Neural cell (in vitro differentiated cells): ENCODE measurements at regions not wholly inside any gene's neighbourhood (a gene's known extent, or its start where the extent isn't known, plus 50 kb on each side); places are given as distances from the start of the nearest gene placed in this dataset.

Experiments used
- H2AFZ ChIP-seq: fragments of 200-600, 300-800 bp; sonication (generic), shearing (Covaris generic); 2 replicates; pipeline ENCODE4 v1.6.0; 2014; ENCODE audit warnings: low read depth, mild to moderate bottlenecking, antibody characterized with exemption, low read length, moderate library complexity
- H3F3A ChIP-seq: fragments of 200-600 bp; shearing (Covaris generic); 2 replicates; pipeline ENCODE4 v1.6.1; 2016; ENCODE audit warnings: mild to moderate bottlenecking, moderate library complexity, mixed read lengths, antibody characterized with exemption, low read length; ENCODE audit not compliant: insufficient read depth, poor library complexity, severe bottlenecking
- H3K27ac ChIP-seq: fragments of 200-600, 300-800 bp; sonication (generic), shearing (Covaris generic); 2 replicates; pipeline ENCODE4 v1.5.1; 2014; ENCODE audit warnings: mild to moderate bottlenecking, low read length, moderate library complexity
- H3K27me3 ChIP-seq: fragments of 300-800, 200-600 bp; sonication (generic), shearing (Covaris generic); 2 replicates; pipeline ENCODE4 v1.6.0; 2014; ENCODE audit warnings: mild to moderate bottlenecking, low read depth, low read length, moderate library complexity; ENCODE audit not compliant: insufficient read depth
- H3K36me3 ChIP-seq: fragments of 300-800, 200-600 bp; sonication (generic), shearing (Covaris generic); 2 replicates; pipeline ENCODE4 v1.5.1; 2014; ENCODE audit warnings: mild to moderate bottlenecking, antibody characterized with exemption, low read length, moderate library complexity; ENCODE audit not compliant: insufficient read depth
- H3K4me2 ChIP-seq: fragments of 300-800, 200-600 bp; sonication (generic), shearing (Covaris generic); 2 replicates; pipeline ENCODE4 v1.6.0; 2014; ENCODE audit warnings: mild to moderate bottlenecking, low read length
- H3K4me3 ChIP-seq: fragments of 300-800, 200-600 bp; sonication (generic), shearing (Covaris generic); 2 replicates; pipeline ENCODE4 v1.5.1; 2014; ENCODE audit warnings: mild to moderate bottlenecking, low read length, moderate library complexity
- H3K79me2 ChIP-seq: fragments of 200-600 bp; shearing (Covaris generic); replicated peaks from 2 replicates; pipeline ENCODE4 v1.6.0; 2014; ENCODE audit warnings: mild to moderate bottlenecking, low read length, moderate library complexity; ENCODE audit not compliant: insufficient read depth
- H3K9ac ChIP-seq: fragments of 300-800, 200-600 bp; sonication (generic), shearing (Covaris generic); 2 replicates; pipeline ENCODE4 v1.6.1; 2016; ENCODE audit warnings: mild to moderate bottlenecking, low read length, mixed read lengths
- H3K9me2 ChIP-seq: fragments of 200-600 bp; shearing (Covaris generic); 2 replicates; pipeline ENCODE4 v1.6.1; 2016; ENCODE audit warnings: mild to moderate bottlenecking, low read length, mixed read lengths; ENCODE audit not compliant: insufficient read depth
- H3K9me3 ChIP-seq: fragments of 200-600, 300-800 bp; sonication (generic), shearing (Covaris generic); 2 replicates; pipeline ENCODE4 v1.6.1; 2016; ENCODE audit warnings: mild to moderate bottlenecking, mixed run types, low read length, moderate library complexity, mixed read lengths
- H4K20me1 ChIP-seq: fragments of 200-600 bp; shearing (Covaris generic); 2 replicates; pipeline ENCODE4 v1.6.1; 2016; ENCODE audit warnings: mild to moderate bottlenecking, mixed run types; ENCODE audit not compliant: insufficient read depth
- CTCF ChIP-seq: fragments of 450-650 bp; IDR thresholded peaks from 2 replicates; pipeline ENCODE4 v1.5.1; 2014; ENCODE audit warnings: antibody characterized with exemption, mild to moderate bottlenecking, moderate library complexity; ENCODE audit not compliant: poor library complexity, severe bottlenecking
- EP300 ChIP-seq: fragments of 450-650 bp; conservative IDR thresholded peaks from 2 replicates; pipeline ENCODE4 v1.6.1; 2014; ENCODE audit warnings: antibody characterized with exemption, mild to moderate bottlenecking, moderate library complexity; ENCODE audit not compliant: poor library complexity, severe bottlenecking
- EZH2 ChIP-seq: fragments of 200-600, 300-800 bp; shearing (Covaris generic), sonication (generic); IDR thresholded peaks from 2 replicates; pipeline ENCODE4 v1.6.1; 2014; ENCODE audit warnings: antibody characterized with exemption, low read length, borderline replicate concordance, mild to moderate bottlenecking; ENCODE audit not compliant: insufficient read depth, poor library complexity, severe bottlenecking
- MXI1 ChIP-seq: fragments of 450-650 bp; conservative IDR thresholded peaks from 2 replicates; pipeline ENCODE4 v1.6.1; 2014; ENCODE audit warnings: antibody characterized with exemption, mild to moderate bottlenecking; ENCODE audit not compliant: poor library complexity, severe bottlenecking
- POLR2AphosphoS5 ChIP-seq: IDR thresholded peaks from 2 replicates; pipeline ENCODE4 v1.6.1; 2012
- RAD21 ChIP-seq: fragments of 450-650 bp; conservative IDR thresholded peaks from 2 replicates; pipeline ENCODE4 v1.6.1; 2014; ENCODE audit warnings: antibody characterized with exemption, mild to moderate bottlenecking, moderate library complexity
- REST ChIP-seq: IDR thresholded peaks from 2 replicates; pipeline ENCODE4 v1.6.1; 2012; ENCODE audit warnings: borderline replicate concordance
- SMC3 ChIP-seq: fragments of 450-650 bp; conservative IDR thresholded peaks from 2 replicates; pipeline ENCODE4 v1.6.1; 2014; ENCODE audit warnings: antibody characterized with exemption, mild to moderate bottlenecking, moderate library complexity; ENCODE audit not compliant: poor library complexity
- TAF1 ChIP-seq: IDR thresholded peaks from 2 replicates; pipeline ENCODE4 v1.6.1; 2012; ENCODE audit warnings: low read depth

GRCh38 chr7:88689821-88690220 lies 69.7 kb upstream of the ZNF804B start:
- Histone ChIP-seq H3K9me3 (no peaks in the 10 kb centered on the region), H3F3A (no peaks in the 10 kb centered on the region), H3K4me3 (no peak overlapping the region), H3K79me2 (no peaks in the 10 kb centered on the region), H3K4me2 (no peak overlapping the region), H3K27ac (no peak overlapping the region), H3K9ac (no peak overlapping the region), H3K27me3 (no peaks in the 10 kb centered on the region), H3K9me2 (no peaks in the 10 kb centered on the region), H3K36me3 (no peaks in the 10 kb centered on the region), H4K20me1 (no peaks in the 10 kb centered on the region), H2AFZ (no peak overlapping the region)
- no peak for TF ChIP-seq EZH2
- TF ChIP-seq RAD21: no peak
- TF ChIP-seq SMC3: no peak
- no peak for TF ChIP-seq POLR2AphosphoS5
- no peak for TF ChIP-seq EP300
- no peak for TF ChIP-seq TAF1
- no peak for TF ChIP-seq MXI1
- no peak for TF ChIP-seq CTCF
- TF ChIP-seq REST: no peak

GRCh38 chr7:88688222-88688621 lies 71.3 kb upstream of the ZNF804B start:
- H3K9me2 ChIP-seq: no peaks in the 10 kb centered on the region
- H3K27ac ChIP-seq: no peak overlapping the region
- no peaks in the 10 kb centered on the region for H3K9me3 ChIP-seq
- no peak overlapping the region for H3K4me3 ChIP-seq
- H3K79me2 ChIP-seq: no peaks in the 10 kb centered on the region
- no peaks in the 10 kb centered on the region for H4K20me1 ChIP-seq
- TF ChIP-seq TAF1 (no peak), EZH2 (no peak), RAD21 (no peak), POLR2AphosphoS5 (no peak), REST (no peak), CTCF (no peak), MXI1 (no peak), SMC3 (no peak)
- no peak overlapping the region for H2AFZ ChIP-seq
- no peaks in the 10 kb centered on the region for H3K36me3 ChIP-seq
- H3K9ac ChIP-seq: no peak overlapping the region
- H3K27me3 ChIP-seq: no peaks in the 10 kb centered on the region
- no peak overlapping the region for H3K4me2 ChIP-seq
- H3F3A ChIP-seq: no peaks in the 10 kb centered on the region
